ENCODE measurements at regions not wholly inside any gene's neighbourhood (a gene's known extent, or its start where the extent isn't known, plus 50 kb on each side); places are given as distances from the start of the nearest gene placed in this dataset.

DNA sequence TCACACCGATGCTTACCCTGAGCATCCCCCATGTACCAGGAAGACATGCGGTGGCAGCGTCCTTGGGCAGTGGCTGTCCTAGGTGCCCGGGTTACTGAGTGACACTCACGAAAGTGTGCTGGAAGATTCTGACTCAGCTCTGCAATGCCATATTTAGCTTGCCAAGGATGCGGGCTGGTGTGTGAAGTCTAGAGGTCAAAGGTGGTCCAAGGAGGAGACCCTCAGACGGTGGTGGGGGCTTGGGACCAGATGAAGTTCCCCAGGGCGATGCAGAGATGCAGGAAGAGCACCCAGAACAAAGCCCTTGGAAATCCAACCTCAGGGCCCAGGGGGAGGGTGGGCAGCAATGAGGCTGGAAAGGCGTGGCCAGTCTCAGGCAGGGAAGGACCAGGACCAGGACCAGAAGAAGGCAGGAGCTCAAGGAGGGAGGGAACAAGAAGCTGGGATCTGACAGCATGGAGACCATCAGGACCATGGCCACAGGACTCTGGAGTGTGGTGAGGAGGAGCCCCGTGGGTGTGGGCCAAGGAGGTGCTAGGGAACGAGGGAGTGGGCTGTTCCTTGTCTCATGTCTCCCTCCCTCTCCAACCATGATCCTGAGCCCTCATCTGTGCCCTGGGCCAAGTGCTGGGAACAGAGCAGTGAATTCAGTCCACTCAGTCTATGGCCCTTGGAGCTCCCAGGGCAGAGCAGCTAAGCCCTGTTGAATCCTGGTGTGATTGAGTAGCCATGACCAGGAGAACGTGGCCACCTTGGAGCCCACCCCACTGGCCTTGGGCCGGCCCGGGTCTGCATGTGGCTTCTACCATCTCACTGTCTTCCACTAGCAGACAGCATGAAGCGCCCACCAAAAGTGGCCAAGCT is 310.1 kb upstream of the DIO3 start:
- H3K27me3 ChIP-seq = peaks cover 0 to 33% (median 16%) of the 10 kb centered on the region in 7 donors
- DNase-seq (no peak), ATAC-seq (no peak)
- intact Hi-C loops (cut with DNase I) = no loop called here
- H3K4me1 ChIP-seq = no peaks in the 10 kb centered on the region
- TF ChIP-seq, protein P1, sequence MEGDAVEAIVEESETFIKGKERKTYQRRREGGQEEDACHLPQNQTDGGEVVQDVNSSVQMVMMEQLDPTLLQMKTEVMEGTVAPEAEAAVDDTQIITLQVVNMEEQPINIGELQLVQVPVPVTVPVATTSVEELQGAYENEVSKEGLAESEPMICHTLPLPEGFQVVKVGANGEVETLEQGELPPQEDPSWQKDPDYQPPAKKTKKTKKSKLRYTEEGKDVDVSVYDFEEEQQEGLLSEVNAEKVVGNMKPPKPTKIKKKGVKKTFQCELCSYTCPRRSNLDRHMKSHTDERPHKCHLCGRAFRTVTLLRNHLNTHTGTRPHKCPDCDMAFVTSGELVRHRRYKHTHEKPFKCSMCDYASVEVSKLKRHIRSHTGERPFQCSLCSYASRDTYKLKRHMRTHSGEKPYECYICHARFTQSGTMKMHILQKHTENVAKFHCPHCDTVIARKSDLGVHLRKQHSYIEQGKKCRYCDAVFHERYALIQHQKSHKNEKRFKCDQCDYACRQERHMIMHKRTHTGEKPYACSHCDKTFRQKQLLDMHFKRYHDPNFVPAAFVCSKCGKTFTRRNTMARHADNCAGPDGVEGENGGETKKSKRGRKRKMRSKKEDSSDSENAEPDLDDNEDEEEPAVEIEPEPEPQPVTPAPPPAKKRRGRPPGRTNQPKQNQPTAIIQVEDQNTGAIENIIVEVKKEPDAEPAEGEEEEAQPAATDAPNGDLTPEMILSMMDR (IDR thresholded peaks at IDR 0.05) = no peak
- no peaks in the 10 kb centered on the region for H3K9me3 ChIP-seq
- no peaks in the 10 kb centered on the region for H3K36me3 ChIP-seq
- no peak overlapping the region for H3K4me3 ChIP-seq
- 87 to 91% methylated on average over 15 of the region's 15 CpGs for WGBS, 2 donors
- H3K27ac ChIP-seq = no peak overlapping the region

DNA sequence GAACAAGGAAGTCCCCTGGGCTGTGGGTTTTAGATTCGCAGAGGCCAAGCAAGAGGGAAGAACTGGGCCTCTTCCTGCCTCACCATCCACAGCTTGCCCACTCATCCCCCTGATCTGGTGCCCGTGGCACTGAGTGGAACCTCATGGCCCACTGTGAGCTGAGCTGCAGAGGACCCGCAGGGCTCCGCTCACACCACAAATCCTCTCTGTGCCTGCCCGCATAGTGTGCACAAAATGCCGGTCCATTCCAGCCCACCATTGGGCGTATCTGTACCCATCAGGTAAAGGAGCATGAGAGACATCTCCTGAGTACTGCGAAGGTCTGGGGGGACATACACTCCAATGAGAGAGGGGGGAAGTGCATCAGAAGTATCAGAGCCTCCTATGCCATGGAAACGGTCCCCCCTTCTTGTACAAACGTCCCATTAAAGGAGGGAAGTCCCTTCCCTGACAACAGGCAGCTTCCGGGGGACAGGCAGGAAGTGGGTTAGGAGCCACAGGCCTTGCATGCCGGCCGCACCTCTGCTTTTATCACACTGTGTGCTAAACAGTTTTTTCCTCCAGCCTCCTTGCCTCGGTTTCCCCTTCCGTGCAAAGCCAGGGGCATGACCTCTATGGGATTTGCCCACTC is 309.4 kb upstream of the DIO3 start:
- ATAC-seq = no peak
- H3K9me3 ChIP-seq = no peaks in the 10 kb centered on the region
- 76 to 83% methylated on average over 15 of the region's 15 CpGs for WGBS, 2 donors
- TF ChIP-seq, protein P1 (IDR thresholded peaks at IDR 0.05) = no peak
- peaks cover 0 to 33% (median 17%) of the 10 kb centered on the region in 7 donors for H3K27me3 ChIP-seq
- intact Hi-C loops (cut with DNase I) = no loop called here
- no peak overlapping the region for H3K27ac ChIP-seq
- H3K4me3 ChIP-seq = no peak overlapping the region
- no peaks in the 10 kb centered on the region for H3K4me1 ChIP-seq
- no peaks in the 10 kb centered on the region for H3K36me3 ChIP-seq
- DNase-seq = no peak

DNA sequence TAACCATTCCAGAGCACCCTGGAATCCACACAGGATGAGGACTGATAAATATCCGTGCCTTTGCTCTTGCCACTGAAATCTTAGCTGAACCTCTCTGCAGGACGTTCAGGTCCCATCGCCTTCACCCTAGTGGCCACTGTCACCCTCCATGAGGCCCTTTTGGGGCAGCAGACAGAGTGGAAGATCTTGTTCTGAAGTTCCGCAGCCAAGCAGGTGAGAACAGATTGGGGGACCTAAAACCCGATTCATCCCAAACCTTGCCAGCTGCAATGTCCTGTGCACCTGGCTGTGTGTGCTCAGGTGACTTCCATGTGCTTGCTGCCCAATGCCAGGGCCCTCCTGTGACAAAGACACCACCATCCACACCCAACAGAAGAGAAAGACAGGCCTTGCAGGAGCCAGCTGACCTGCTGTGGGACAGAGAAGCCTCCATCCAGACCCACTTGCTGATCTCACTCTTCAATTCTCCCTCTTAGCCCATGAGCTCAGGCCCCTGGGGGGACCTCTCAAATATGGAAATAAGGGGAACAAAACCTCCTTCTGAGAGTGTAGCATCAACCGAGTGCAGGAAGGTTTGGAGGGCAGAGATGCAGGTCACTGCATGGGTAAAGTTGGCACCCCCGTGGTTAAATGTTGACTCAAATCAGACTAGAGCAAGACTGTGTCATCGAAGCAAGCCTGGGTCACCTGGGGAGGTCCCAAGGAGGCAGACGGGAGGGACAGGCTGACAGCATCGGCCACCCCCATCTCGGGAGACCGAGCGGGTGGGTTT is 308.7 kb upstream of the DIO3 start:
- Histone ChIP-seq H3K4me1 (no peaks in the 10 kb centered on the region), H3K36me3 (no peaks in the 10 kb centered on the region), H3K9me3 (no peaks in the 10 kb centered on the region), H3K4me3 (no peak overlapping the region), H3K27ac (no peak overlapping the region), H3K27me3 (peaks cover 0 to 33% (median 18%) of the 10 kb centered on the region in 7 donors)
- DNase-seq (no peak), ATAC-seq (no peak)
- WGBS, 2 donors = 75 to 80% methylated on average over 13 of the region's 13 CpGs
- TF ChIP-seq, protein P1 (IDR thresholded peaks at IDR 0.05) = no peak
- intact Hi-C loops (cut with DNase I) = no loop called here

DNA sequence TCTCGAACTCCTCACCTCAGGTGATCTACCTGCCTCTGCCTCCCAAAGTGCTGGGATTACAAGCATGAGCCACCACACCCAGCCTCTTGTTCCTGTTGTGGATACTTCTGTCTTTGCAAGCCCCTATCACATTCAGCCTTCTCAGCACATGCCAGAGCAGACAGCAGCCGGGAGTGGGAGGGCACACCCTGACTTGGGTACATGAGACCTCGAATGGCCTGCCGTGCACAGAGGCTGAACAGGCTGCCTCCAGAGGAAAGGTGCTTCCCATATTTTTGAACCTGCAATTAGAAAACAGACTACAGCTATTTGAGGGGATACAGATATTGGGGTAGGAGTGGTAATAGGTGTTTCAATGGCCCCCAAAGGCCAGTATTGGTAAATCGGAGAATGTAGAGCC is 307.3 kb upstream of the DIO3 start:
- no peak for ATAC-seq
- no peaks in the 10 kb centered on the region for H3K4me1 ChIP-seq
- intact Hi-C loops (cut with DNase I) = no loop called here
- H3K4me3 ChIP-seq = no peak overlapping the region
- H3K27ac ChIP-seq = no peak overlapping the region
- peaks cover 0 to 27% (median 13%) of the 10 kb centered on the region in 7 donors for H3K27me3 ChIP-seq
- TF ChIP-seq, protein P1 (IDR thresholded peaks at IDR 0.05) = no peak
- H3K9me3 ChIP-seq = no peaks in the 10 kb centered on the region
- H3K36me3 ChIP-seq = no peaks in the 10 kb centered on the region
- DNase-seq = no peak
- WGBS, 2 donors = 81 to 90% methylated on average over 5 of the region's 5 CpGs
